SK-N-SH (cell line): ENCODE measurements at regions not wholly inside any gene's neighbourhood (a gene's known extent, or its start where the extent isn't known, plus 50 kb on each side); places are given as distances from the start of the nearest gene placed in this dataset.

Experiments used
- FOSL2 ChIP-seq: IDR thresholded peaks from 2 replicates; pipeline ENCODE4 v1.4.0; 2012; ENCODE audit warnings: low read depth, mild to moderate bottlenecking, moderate library complexity, borderline replicate concordance
- FOXM1 ChIP-seq: IDR thresholded peaks from 2 replicates; pipeline ENCODE4 v1.4.0; 2012; ENCODE audit warnings: low read depth, mild to moderate bottlenecking
- JUND ChIP-seq: IDR thresholded peaks from 2 replicates; pipeline ENCODE4 v1.4.0; 2012
- TAF1 ChIP-seq: IDR thresholded peaks from 2 replicates; pipeline ENCODE4 v1.6.1; 2012; ENCODE audit warnings: low read depth, mild to moderate bottlenecking, low read length, moderate library complexity, borderline replicate concordance
- TF ChIP-seq, protein P1 (sequence below): fragments of 200-600 bp; sonication (generic); IDR thresholded peaks from 2 replicates; pipeline ENCODE4 v1.6.1; 2017; ENCODE audit warnings: antibody characterized with exemption, mild to moderate bottlenecking, moderate library complexity
- TF ChIP-seq, protein P2 (sequence below): fragments of 150-350 bp; IDR thresholded peaks from 2 replicates; pipeline ENCODE4 v1.6.1; 2017; ENCODE audit warnings: antibody characterized with exemption, low read length, low read depth, borderline replicate concordance
- TF ChIP-seq, protein P3 (sequence below): IDR thresholded peaks from 2 replicates; pipeline ENCODE4; 2012
- TF ChIP-seq, protein P4 (sequence below): IDR thresholded peaks from 2 replicates; pipeline ENCODE4 v1.4.0; 2012; ENCODE audit warnings: low read depth, borderline replicate concordance

DNA sequence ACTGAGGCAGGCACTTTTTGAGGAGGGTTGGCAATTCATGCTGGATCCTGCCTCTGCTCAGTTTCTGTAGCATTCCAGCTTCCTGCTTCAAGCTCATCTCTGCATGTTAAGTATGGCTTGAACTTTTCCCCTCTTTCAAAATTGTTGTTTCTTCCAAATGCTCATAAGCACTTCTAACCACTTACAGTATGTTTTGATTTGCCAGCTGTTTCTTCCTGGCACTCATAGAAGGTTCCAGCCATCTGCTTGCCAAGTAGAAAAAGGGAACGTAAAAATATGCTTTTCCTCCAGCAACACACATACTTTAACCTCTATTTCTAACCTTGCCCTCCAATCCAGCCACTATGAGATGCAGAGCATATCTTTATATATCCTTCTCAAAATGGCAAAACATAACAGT is 692.6 kb upstream of the COBL start:
- TF ChIP-seq TAF1, result no peak
- TF ChIP-seq, protein P1, sequence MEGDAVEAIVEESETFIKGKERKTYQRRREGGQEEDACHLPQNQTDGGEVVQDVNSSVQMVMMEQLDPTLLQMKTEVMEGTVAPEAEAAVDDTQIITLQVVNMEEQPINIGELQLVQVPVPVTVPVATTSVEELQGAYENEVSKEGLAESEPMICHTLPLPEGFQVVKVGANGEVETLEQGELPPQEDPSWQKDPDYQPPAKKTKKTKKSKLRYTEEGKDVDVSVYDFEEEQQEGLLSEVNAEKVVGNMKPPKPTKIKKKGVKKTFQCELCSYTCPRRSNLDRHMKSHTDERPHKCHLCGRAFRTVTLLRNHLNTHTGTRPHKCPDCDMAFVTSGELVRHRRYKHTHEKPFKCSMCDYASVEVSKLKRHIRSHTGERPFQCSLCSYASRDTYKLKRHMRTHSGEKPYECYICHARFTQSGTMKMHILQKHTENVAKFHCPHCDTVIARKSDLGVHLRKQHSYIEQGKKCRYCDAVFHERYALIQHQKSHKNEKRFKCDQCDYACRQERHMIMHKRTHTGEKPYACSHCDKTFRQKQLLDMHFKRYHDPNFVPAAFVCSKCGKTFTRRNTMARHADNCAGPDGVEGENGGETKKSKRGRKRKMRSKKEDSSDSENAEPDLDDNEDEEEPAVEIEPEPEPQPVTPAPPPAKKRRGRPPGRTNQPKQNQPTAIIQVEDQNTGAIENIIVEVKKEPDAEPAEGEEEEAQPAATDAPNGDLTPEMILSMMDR, result no peak
- no peak for TF ChIP-seq FOSL2
- TF ChIP-seq, protein P2, sequence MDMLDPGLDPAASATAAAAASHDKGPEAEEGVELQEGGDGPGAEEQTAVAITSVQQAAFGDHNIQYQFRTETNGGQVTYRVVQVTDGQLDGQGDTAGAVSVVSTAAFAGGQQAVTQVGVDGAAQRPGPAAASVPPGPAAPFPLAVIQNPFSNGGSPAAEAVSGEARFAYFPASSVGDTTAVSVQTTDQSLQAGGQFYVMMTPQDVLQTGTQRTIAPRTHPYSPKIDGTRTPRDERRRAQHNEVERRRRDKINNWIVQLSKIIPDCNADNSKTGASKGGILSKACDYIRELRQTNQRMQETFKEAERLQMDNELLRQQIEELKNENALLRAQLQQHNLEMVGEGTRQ, result no peak
- TF ChIP-seq, protein P3, sequence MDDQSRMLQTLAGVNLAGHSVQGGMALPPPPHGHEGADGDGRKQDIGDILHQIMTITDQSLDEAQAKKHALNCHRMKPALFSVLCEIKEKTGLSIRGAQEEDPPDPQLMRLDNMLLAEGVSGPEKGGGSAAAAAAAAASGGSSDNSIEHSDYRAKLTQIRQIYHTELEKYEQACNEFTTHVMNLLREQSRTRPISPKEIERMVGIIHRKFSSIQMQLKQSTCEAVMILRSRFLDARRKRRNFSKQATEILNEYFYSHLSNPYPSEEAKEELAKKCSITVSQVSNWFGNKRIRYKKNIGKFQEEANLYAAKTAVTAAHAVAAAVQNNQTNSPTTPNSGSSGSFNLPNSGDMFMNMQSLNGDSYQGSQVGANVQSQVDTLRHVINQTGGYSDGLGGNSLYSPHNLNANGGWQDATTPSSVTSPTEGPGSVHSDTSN, result no peak
- no peak for TF ChIP-seq JUND
- TF ChIP-seq, protein P4, sequence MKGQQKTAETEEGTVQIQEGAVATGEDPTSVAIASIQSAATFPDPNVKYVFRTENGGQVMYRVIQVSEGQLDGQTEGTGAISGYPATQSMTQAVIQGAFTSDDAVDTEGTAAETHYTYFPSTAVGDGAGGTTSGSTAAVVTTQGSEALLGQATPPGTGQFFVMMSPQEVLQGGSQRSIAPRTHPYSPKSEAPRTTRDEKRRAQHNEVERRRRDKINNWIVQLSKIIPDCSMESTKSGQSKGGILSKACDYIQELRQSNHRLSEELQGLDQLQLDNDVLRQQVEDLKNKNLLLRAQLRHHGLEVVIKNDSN, result no peak
- TF ChIP-seq FOXM1, result no peak
